ENCODE measurements at regions not wholly inside any gene's neighbourhood (a gene's known extent, or its start where the extent isn't known, plus 50 kb on each side); places are given as distances from the start of the nearest gene placed in this dataset.

GRCh38 chr2:160721089-160722040, 227.8 kb upstream of the RBMS1 start:
- Histone ChIP-seq H3K27me3 (ENCODE audit: low read depth) (peaks cover 4% of the 10 kb centered on the region; the same call in 1 of the 2 replicates), H3K36me3 (replicated peaks) (no peaks in the 10 kb centered on the region), H3K4me1 (no peaks in the 10 kb centered on the region), H3K9me3 (0 out of 2 replicates have a peak, but pooled peaks cover 2% of the 10 kb centered on the region), H3K4me3 (no peak overlapping the region)
- no peak for DNase-seq (ENCODE audit: low spot score in 2 of 2)
- in situ Hi-C loops (cut with MboI; ENCODE audit: low sequenced_read_pairs), result no loop called here

DNA sequence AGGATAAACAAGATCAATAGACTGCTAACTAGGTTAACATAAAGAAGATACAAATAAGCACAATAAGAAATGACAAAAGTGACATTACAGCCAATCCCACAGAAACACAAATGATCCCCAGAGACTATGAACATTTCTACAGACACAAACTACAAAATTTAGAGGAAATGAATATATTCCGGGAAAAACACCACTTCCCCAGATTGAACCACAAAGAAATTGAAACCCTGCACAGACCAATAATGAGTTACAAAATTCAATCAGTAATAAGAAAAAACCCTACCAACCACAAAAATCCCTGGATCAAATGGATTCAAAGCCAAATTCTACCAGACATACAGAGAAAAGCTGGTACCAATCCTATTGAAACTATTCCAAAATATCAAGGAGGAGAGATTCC, 232.4 kb upstream of the RBMS1 start:
- DNase-seq (ENCODE audit: low spot score in 2 of 2), result no peak
- Histone ChIP-seq H3K36me3 (replicated peaks) (no peaks in the 10 kb centered on the region), H3K27me3 (ENCODE audit: low read depth) (no peaks in the 10 kb centered on the region), H3K9me3 (0 out of 2 replicates have a peak, but pooled peaks cover 2% of the 10 kb centered on the region), H3K4me3 (no peak overlapping the region), H3K4me1 (peaks cover 8% of the 10 kb centered on the region)
- in situ Hi-C loops (cut with MboI; ENCODE audit: low sequenced_read_pairs), result no loop called here

DNA sequence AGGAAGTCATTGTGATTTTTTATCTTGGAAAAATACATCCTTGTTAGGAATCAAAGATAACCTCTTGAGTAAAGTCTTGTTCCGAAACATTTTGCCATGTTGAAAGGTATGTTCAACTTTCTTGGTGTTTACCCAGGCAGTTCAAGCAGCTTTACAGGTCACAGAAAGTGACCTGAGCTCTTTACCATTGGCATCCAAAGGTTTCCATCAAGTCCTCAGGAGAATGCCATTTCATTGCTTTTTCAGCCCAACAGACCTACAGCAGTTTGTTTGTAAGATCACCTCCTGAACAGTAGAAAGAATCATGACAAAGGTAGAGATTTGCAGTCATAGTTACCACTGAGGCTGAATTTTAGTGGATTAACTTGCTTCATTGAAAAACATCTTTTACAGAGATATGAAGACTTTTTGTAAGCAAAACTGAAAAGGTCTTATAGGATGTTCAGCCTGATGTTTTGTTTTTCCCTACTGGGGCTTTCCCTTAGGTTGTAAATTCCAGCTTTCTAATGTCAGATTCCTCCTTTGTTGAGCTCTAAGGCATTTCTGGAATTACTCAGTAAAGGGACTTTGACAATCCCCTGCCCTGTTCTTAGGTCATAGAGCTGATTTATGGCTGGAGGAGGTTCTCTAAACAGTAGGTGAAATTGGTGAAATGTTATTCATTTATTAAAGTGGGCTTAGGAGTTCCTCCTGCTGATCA, 236.8 kb upstream of the RBMS1 start:
- Histone ChIP-seq H3K4me3 (no peak overlapping the region), H3K4me1 (peaks cover 20% of the 10 kb centered on the region), H3K36me3 (replicated peaks) (no peaks in the 10 kb centered on the region), H3K9me3 (no peaks in the 10 kb centered on the region), H3K27me3 (ENCODE audit: low read depth) (no peaks in the 10 kb centered on the region)
- DNase-seq (ENCODE audit: low spot score in 2 of 2), result peak; percentile 21 to 84
- in situ Hi-C loops (cut with MboI; ENCODE audit: low sequenced_read_pairs), result no loop called here

GRCh38 chr2:160731415-160731814, 237.8 kb upstream of the RBMS1 start:
- peak in 1 of 2 experiments; percentile 9 for DNase-seq (ENCODE audit: low spot score in 2 of 2)
- in situ Hi-C loops (cut with MboI; ENCODE audit: low sequenced_read_pairs), result no loop called here
- H3K4me3 ChIP-seq, result no peak overlapping the region
- no peaks in the 10 kb centered on the region for H3K27me3 ChIP-seq (ENCODE audit: low read depth)
- peaks cover 20% of the 10 kb centered on the region for H3K4me1 ChIP-seq
- no peaks in the 10 kb centered on the region for H3K9me3 ChIP-seq
- no peaks in the 10 kb centered on the region for H3K36me3 ChIP-seq (replicated peaks)

DNA sequence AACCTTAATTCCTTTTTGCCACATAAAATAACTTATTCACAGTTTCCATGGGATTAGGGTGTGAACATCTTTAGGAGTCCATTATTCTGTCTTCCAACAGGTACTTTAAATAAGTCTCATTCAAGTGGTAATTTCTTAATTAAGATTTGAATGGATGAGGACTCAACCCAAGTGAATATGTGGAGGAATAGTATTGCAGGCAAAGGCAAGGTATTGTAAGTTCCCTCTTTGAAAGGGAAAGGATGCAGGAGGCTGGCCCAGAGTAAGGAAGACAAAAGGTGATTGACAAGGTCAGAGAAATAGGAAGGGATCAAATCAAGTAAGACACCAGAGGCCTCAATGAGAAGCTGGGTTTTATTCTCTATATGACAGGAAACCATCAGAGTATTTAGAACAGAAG, 238.2 kb upstream of the RBMS1 start:
- Histone ChIP-seq H3K9me3 (no peaks in the 10 kb centered on the region), H3K27me3 (ENCODE audit: low read depth) (no peaks in the 10 kb centered on the region), H3K36me3 (replicated peaks) (no peaks in the 10 kb centered on the region), H3K4me3 (no peak overlapping the region), H3K4me1 (peaks cover 20% of the 10 kb centered on the region)
- DNase-seq (ENCODE audit: low spot score in 2 of 2), result peak; percentile 60 to 96
- in situ Hi-C loops (cut with MboI; ENCODE audit: low sequenced_read_pairs), result no loop called here

DNA sequence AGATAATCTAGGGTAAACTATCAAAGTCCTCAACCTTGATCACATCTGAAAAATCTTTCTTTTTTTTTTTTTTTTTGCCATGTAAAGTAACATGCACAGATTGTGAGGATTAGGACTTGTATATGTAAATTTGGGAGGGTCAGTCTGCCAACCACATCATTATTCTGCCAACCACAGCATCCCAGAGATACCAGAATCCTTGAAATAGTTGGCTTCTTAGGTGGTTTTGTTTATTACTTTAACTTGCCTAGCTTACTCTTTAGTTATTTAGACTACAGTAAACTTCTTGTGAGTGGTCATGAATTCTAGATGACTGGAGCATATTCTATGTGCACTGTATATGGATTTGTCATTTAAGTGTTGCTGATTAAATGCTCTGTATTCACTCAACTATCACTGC, 242.1 kb upstream of the RBMS1 start:
- Histone ChIP-seq H3K9me3 (no peaks in the 10 kb centered on the region), H3K27me3 (ENCODE audit: low read depth) (peaks cover 10% of the 10 kb centered on the region; the same call in 1 of the 2 replicates), H3K4me3 (no peak overlapping the region), H3K4me1 (peaks cover 14% of the 10 kb centered on the region), H3K36me3 (replicated peaks) (no peaks in the 10 kb centered on the region)
- DNase-seq (ENCODE audit: low spot score in 2 of 2), result no peak
- in situ Hi-C loops (cut with MboI; ENCODE audit: low sequenced_read_pairs), result no loop called here

GRCh38 chr2:160736148-160737028, 242.8 kb upstream of the RBMS1 start:
- in situ Hi-C loops (cut with MboI; ENCODE audit: low sequenced_read_pairs), result no loop called here
- H3K36me3 ChIP-seq (replicated peaks), result no peaks in the 10 kb centered on the region
- no peaks in the 10 kb centered on the region for H3K9me3 ChIP-seq
- H3K4me1 ChIP-seq, result peaks cover 8% of the 10 kb centered on the region
- H3K4me3 ChIP-seq, result no peak overlapping the region
- DNase-seq (ENCODE audit: low spot score in 2 of 2), result no peak
- H3K27me3 ChIP-seq (ENCODE audit: low read depth), result peaks cover 10% of the 10 kb centered on the region; the same call in 1 of the 2 replicates

- Histone ChIP-seq H3K27me3 (ENCODE audit: low read depth) (peaks cover 10% of the 10 kb centered on the region; the same call in 1 of the 2 replicates), H3K36me3 (replicated peaks) (no peaks in the 10 kb centered on the region), H3K9me3 (no peaks in the 10 kb centered on the region), H3K4me3 (no peak overlapping the region), H3K4me1 (peaks cover 3% of the 10 kb centered on the region)
- in situ Hi-C loops (cut with MboI; ENCODE audit: low sequenced_read_pairs), result no loop called here
- DNase-seq (ENCODE audit: low spot score in 2 of 2), result no peak
These were observed 243.6 kb upstream of the RBMS1 start for GRCh38 chr2:160737247-160737646.

- no peak overlapping the region for H3K4me3 ChIP-seq
- H3K27me3 ChIP-seq (ENCODE audit: low read depth), result peaks cover 10% of the 10 kb centered on the region; the same call in 1 of the 2 replicates
- H3K36me3 ChIP-seq (replicated peaks), result no peaks in the 10 kb centered on the region
- H3K9me3 ChIP-seq, result no peaks in the 10 kb centered on the region
- no peak for DNase-seq (ENCODE audit: low spot score in 2 of 2)
- in situ Hi-C loops (cut with MboI; ENCODE audit: low sequenced_read_pairs), result no loop called here
- H3K4me1 ChIP-seq, result no peaks in the 10 kb centered on the region
These were observed 247.7 kb upstream of the RBMS1 start for GRCh38 chr2:160741271-160741670.

- H3K9me3 ChIP-seq, result no peaks in the 10 kb centered on the region
- H3K4me3 ChIP-seq, result no peak overlapping the region
- in situ Hi-C loops (cut with MboI; ENCODE audit: low sequenced_read_pairs), result no loop called here
- H3K27me3 ChIP-seq (ENCODE audit: low read depth), result peaks cover 10% of the 10 kb centered on the region; the same call in 1 of the 2 replicates
- no peak for DNase-seq (ENCODE audit: low spot score in 2 of 2)
- no peaks in the 10 kb centered on the region for H3K4me1 ChIP-seq
- H3K36me3 ChIP-seq (replicated peaks), result no peaks in the 10 kb centered on the region
These were observed 248.2 kb upstream of the RBMS1 start for GRCh38 chr2:160741815-160742214.

DNA sequence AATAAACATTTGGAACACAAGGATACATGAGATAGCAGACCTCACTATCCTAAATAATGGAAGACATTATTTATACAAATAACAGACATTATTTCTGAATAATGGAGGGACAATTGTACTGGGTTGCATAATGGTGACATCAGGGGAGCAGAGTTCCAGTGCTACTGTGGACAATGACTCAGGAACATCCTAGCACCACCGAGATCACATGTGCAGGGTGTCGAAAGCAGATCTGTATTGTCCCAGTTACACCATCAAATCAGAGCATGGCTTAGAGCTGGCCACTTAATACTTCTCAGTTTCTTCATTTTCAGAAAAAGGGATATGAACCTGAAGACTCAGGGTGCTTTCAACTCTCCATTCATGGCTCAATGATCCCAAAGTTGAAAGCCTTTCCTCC, 249.1 kb upstream of the RBMS1 start:
- H3K36me3 ChIP-seq (replicated peaks), result no peaks in the 10 kb centered on the region
- peaks cover 6% of the 10 kb centered on the region; the same call in 1 of the 2 replicates for H3K27me3 ChIP-seq (ENCODE audit: low read depth)
- in situ Hi-C loops (cut with MboI; ENCODE audit: low sequenced_read_pairs), result no loop called here
- DNase-seq (ENCODE audit: low spot score in 2 of 2), result no peak
- no peaks in the 10 kb centered on the region for H3K4me1 ChIP-seq
- no peak overlapping the region for H3K4me3 ChIP-seq
- H3K9me3 ChIP-seq, result no peaks in the 10 kb centered on the region

DNA sequence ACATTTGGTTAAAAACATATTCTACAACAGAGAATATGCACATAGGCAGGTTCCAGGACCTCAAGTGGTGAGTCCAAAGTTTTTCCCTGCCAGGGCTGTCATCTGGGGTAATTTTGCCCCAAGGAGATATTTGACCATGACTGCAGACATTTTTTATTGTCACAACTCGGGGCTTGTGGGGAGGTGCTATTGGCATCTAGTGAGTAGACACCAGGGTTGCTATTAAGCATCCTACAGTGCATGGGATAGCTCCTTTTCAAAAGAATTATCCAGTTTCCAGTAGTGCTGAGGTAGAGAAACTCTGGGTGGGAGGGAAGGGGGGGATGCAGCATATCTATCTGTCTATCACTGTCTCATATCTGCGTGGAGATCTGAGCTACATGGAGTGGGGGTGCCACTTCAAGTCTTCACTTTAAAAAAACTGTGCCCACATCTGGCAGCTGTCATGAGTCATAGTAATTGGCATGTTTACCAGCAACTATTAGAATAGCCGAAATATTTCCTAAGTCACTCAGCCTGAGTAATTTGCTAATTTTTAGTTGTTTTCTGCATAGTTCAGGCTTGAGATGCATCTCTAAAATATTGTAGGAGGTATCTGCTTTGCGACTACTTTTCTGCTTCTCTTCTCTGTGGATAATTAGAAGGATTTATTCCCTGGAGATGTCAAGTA, 254.0 kb upstream of the RBMS1 start:
- Histone ChIP-seq H3K36me3 (replicated peaks) (no peaks in the 10 kb centered on the region), H3K27me3 (ENCODE audit: low read depth) (no peaks in the 10 kb centered on the region), H3K4me1 (no peaks in the 10 kb centered on the region; the same call in none of the 2 replicates), H3K4me3 (no peak overlapping the region), H3K9me3 (no peaks in the 10 kb centered on the region)
- DNase-seq (ENCODE audit: low spot score in 2 of 2), result no peak
- in situ Hi-C loops (cut with MboI; ENCODE audit: low sequenced_read_pairs), result no loop called here

DNA sequence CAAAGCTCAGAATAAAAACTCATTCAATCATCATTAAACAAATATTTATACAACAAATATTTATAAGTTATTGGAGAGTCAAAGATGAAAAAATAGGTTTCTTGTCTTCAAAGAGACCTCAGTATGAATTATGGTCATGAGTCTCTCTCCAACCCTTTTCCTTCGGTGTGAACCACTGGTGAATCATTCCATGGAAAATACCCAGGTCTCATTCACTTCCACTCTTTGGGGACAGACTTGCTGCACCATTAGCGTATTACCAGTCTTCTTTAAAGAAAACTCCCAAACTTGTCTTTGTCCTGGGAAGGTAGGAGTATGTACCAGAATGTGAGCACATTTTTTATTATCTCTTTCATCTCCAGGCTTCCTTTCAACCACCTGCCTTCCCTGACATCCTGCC, 257.4 kb upstream of the RBMS1 start:
- no peaks in the 10 kb centered on the region for H3K36me3 ChIP-seq (replicated peaks)
- in situ Hi-C loops (cut with MboI; ENCODE audit: low sequenced_read_pairs), result no loop called here
- H3K4me1 ChIP-seq, result no peaks in the 10 kb centered on the region; the same call in none of the 2 replicates
- DNase-seq (ENCODE audit: low spot score in 2 of 2), result no peak
- H3K4me3 ChIP-seq, result no peak overlapping the region
- no peaks in the 10 kb centered on the region; the same call in 1 of the 2 replicates for H3K9me3 ChIP-seq
- no peaks in the 10 kb centered on the region for H3K27me3 ChIP-seq (ENCODE audit: low read depth)

All from HAP-1 (cell line).